NCI-H187 (cell line): ENCODE measurements at regions not wholly inside any gene's neighbourhood (a gene's known extent, or its start where the extent isn't known, plus 50 kb on each side); places are given as distances from the start of the nearest gene placed in this dataset.
"Not testable (repeated sequence)": the region's sequence is repeated elsewhere in the genome, so short reads cannot be mapped to it uniquely, and the experiment has no call there.

Experiments
- DNase-seq, 2 experiments: peaks; one replicate each; lab custom pipeline; 2025; lab: John Stamatoyannopoulos, UW

DNA sequence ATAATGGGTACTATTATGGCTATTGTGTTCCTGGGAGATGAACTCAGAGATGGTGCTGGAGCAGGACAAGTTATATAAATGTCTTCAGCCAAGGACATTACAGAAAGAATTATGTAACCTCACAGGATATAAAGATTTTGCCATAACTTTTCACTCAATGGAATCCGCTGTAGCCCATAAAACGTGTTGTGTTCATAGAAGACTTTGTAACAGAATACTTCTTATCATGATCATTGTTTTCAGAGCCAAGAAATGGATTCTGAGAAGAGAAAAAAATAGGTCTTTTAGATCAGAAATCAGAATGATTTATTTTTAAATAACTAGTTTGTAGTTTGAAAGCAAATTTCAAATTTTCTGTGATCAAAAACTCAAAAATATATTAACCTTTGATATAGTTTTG, 441.0 kb upstream of the TENM3 start:
- DNase-seq: no peak

DNA sequence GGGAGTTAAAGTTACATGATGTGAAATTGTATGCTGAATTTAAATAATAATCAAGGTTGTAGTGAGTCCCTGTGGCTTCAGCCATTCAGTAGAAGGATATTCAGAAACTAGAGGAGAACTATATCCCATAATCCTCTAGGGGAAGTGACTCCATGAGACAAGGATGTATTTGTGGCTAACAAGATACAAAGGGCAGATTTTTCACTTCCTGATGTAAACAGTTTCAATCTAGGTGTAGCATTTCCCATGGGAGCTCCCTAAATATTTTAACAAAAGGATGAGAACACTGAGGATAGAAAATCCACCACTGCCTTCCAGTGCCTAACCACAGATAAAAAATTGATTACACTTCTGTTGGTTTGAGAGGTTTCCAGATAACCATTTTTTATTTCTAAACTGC, 435.4 kb upstream of the TENM3 start:
- DNase-seq: no peak

DNA sequence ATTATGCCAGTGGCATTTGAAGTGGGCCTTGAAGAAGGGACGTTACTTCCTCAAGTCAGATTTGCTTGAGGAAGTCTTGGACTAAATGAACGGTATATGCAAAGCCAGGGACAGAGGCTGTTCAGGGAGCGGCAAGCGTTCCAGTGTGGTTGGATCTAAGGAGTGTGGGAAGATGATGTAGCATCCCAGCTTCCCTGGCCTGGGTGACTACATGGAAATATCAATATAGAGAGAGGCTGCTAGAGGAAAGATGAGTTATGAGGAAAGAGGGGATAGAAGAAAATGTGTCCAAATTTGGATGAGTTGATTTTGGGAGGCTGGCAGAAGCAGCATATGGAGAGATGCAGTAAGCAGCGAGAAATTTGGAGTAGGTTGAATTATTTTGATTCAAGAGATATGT, 432.5 kb upstream of the TENM3 start:
- DNase-seq: no peak

DNA sequence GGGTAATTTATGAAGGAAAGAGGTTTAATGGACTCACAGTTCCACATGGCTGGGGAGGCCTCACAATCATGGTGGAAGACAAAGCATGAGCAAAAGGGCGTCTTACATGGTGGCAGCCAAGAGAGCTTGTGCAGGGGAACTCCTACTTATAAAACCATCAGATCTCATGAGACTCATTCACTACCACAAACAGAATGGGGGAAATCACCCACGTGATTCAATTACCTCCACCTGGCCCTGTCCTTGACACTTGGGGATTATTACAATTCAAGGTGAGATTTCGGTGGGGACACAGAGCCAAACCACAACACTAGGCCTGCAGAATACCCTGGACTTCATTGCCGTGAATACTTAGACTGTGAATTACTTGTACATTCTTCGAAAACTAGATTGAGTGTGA, 431.7 kb upstream of the TENM3 start:
- DNase-seq: not testable (repeated sequence)

DNA sequence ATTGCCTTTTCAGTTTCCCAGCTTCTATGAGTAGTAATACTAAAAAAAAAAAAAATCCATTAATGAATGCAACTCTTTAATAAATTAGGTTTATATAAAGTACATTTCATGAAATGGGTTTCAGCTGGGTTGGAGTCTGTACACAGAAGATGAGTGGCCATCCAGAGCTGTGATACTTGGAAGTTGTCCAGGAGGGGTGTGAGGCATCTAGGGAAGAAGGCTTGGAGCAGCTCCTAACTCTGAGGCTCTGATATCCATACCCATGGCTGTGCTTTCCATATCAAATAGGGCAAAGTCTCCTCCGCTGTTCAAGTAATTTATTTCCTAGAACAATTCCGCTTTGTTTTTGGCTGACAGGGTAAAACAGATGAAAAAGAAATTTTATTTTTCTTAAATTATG, 423.3 kb upstream of the TENM3 start:
- DNase-seq: no peak

DNA sequence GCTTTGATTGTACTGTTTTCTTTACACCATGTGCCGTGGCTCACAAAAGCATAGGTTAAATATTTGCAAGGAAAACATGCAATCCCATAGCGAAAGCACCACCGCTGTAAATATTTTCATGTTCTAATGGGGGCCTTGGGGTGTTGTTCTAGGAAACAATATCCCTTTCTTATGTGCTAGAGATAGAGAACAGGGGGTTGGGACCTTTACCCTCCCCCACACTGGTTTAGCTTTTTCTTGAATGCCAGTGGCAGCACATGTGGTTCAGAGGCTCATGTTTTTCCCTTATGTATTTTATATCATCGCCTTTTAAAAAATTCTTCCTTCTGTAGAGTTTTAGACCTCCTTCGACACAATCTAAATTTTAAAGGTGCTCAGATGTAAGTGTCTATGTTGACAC, 422.6 kb upstream of the TENM3 start:
- no peak for DNase-seq

DNA sequence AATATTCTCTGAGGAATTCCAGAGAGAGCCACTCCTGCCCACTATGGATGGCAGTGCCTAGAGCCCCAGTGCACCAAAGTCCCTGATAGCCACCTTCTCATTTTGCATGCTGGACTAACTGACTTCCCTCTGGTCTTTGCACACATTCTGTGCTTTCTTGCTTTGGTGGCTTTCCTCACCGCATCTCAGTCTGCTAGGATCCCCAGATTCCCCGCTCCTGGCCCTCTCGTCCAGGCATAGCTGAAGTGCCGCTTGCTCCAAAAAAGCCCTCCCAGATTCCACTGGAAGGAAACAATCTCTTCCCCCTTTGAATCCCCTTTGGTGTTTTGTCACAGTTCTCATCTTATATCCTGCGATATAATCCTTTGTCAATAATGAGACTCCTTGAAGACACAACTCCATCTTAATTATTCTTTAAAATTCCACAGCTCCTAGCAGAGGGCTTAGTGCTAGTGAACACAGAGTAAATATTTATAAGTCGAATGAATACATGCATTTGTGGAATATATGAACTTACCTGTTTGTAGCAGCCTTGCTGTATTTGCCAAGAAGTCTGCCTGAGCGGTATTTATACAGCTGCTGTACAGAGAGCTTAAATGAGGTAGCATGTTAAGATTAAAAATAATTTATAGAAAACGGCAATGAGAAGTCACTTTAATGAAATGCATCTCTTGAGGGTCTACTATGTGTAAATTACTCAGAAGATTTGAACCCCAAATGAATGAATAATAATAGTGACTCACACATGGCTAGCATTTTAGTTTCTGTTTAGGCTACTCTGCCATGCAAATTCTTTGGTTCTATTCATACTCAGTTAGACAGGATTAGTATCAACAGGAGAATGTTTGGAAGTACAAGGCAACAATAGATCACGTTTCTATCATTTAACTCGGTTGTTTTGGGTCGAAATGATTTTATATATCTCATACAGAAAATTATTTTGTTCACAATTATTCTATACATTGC, 421.9 kb upstream of the TENM3 start:
- peak in 1 of 2 experiments; percentile 7 for DNase-seq

DNA sequence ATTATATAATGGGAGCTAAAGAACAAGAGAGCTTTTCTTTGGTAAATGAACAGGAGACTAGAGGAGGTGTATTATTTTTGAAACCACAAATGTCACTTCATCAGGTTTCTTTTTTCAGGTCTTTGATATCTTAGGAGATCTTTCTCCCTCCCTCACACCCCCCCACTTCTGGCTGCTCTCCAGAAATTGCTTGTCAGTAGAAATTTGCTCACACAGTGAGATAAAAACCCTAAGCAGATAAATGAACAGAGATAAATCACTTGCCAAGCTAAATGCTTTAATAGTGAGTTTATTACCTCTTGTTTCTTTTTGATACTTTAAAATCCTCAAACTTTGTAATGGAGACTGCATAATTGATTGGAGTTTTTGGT, 421.2 kb upstream of the TENM3 start:
- DNase-seq: peak in 1 of 2 experiments; percentile 6

DNA sequence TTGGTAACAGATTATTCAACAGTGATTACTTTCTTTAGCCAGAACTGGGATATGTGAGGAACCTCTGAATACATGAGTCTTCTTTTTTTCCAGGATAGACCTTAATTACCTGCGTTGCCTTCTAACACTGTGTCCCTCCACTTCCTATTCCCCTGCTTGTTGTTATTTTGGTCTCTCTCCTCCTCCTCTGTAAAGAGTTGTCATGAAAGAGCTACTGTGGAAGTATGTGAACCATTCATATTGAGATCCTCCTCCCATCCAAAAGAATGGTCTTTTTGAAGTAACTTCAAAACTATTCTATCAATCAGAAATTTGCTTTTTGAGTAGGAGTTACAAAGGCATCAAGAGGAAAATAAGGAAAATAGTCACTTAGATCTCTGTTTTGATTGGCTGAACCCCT, 420.0 kb upstream of the TENM3 start:
- no peak for DNase-seq

DNA sequence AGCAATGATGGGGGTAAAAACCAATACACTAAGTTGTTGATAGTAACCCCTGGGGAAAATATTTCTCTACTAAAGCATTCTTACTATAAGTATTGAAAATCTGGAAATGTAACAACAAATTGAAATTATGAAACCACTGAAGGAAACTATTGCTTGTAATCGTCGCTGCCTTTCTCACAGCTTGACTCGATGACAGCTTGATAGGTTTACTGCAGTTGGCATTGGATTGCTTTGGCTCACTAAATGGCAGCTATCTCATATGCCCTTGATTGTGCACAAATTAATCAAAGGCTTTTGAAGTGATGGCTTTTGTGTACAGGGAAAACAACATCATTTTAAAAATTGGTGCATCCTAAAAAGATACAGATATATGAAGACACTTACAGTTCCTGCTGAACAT, 419.6 kb upstream of the TENM3 start:
- DNase-seq: no peak

DNA sequence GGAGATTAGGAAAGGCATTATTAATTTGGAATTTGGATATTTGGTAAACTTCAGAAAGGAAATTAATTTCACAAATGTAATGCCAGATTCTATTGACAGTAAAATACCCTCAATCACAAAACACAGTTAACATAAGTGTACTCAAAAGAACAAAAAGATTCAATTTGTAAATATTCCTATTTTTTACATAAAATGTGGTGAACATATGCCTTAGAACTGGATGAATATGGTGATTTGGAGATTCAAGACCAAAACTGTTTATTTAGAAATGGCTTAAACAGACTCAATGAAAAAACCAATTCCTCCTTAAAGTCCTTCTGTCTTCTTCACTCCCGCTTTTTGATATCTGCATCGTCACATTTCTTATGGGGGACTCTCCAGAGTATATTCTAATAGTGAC, 417.6 kb upstream of the TENM3 start:
- no peak for DNase-seq

DNA sequence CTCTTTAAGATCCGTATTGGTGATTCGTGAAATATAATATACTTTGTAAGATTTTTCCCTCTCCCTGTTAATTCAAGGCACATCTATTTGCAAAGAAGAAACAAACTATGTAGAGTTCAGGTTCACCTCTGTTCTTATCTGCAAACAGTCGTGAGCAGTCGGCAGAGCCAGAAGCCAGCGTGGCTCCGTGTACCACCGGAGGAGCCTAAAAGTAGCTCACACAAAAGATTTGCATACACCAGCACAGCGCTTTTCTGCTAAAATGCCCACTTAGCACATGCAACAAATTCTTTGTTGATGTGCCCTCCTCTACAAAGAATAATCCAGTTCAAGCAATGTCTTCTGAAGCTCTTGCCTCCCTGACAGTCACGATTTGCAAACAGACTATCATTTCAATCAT, 416.0 kb upstream of the TENM3 start:
- no peak for DNase-seq

DNA sequence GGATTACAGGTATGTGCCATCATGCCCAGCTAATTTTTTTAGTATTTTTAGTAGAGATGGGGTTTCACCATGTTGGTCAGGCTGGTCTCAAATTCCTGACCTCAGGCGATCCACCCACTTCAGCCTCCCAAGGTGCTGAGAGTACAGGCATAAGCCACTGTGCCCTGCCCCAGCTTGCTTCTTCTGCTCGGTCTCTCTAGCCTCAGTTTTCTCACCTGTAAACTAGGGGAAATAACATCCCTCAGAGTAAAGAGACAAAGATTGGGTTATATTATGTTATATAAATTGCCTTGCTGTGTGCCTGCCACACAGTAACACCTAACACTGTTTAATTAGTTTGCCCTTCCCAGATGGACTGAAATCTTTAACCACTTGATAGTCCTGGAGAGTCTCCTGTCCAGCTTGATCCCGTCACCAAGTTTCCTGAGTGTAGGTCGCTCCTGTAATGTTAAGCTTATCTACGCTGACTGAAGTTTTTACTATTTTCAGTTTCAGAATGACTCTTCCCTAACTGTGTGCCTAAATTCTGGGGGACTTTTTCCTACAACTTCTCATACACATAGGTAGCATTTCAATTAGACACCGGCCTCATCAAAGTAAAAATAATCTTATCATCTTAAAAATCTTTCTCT, 412.7 kb upstream of the TENM3 start:
- no peak for DNase-seq

DNA sequence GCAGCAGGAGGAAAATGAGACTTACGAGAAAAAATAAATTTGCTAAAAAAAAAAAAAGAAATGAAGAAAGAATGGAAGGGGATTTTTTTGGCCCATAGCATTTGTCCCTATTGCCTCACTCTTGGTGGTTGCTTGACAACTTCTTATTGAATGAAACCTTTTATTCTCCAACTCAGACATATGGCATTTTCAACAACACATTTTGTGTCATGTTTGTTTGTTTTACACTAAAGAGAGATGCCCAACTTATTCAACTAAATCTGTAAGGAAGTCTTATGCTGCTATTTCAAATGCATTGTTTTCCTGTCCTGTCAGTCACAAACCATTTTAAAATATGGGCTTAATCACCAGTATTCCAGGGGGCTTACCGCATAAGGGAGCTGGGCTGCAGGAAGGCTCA, 409.1 kb upstream of the TENM3 start:
- no peak for DNase-seq

DNA sequence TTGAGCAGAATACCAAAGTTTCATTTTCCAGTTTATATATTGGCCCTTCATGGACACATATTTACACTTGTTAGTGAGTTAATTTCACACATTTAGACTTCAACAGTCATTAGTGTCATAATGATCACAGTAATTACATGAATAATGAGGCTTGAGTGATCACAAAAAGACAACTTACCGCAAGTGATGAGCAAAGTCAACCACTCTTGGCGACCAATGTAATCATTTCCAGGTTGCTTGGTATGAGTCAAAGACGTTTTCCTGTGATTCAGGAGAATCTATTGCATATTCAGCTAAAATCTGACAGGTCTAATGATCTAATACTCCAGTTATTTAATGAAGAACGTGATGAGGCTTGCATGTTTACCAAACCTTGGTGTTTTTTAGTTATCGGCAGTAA, 407.9 kb upstream of the TENM3 start:
- DNase-seq: no peak

DNA sequence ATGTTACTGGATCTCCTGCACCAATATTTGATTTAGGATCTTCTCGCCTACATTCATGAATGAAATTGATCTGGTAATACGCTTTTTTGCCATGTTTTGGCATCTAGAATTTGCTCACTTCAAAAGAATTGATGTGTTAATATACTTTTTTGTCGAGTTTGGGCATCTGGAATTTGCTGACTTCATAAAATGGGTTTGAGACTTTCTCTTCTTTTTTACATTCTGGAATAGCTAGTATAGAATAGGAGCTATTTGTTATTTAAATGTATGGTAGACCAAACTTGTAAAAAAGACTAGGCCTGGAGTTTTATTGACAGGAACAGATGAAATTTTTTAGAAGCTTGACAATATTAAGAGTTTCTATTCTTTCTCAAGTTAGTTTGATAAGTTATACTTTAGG, 404.9 kb upstream of the TENM3 start:
- DNase-seq: no peak

DNA sequence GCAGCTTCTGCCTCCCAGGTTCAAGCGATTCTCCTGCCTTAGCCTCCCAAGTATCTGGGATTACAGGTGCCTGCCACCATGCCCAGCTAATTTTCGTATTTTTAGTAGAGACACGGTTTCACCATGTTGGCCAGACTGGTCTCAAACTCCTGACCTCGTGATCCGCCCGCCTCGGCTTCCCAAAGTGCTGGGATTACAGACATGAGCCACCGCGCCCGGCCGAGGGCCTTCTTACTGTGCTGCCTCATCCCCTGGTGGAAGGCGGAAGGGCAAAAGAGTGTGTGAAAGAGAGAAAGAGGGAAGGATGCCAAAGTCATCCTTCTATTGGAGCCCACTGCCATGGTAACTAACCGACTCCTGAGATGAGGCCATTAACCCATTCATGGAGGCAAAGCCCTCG, 399.4 kb upstream of the TENM3 start:
- DNase-seq: not testable (repeated sequence)

DNA sequence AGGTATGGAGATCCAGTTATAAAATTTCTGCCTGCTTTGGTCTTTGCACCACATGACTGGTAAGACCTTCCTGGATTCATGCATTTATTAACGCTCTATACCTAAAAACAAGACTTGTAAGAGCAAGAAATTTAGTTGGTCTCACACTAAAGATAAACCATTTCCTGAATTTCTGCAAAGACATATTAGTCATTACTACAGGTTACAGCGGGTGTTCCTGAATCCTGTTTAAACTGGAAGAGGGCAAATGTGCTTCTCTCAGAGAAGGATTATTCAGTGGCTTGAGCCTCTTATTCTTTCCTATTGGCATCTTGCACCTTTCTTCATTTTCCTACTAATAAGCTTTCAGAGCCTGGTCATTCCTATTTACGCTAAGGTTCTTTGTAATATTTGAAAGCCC, 397.6 kb upstream of the TENM3 start:
- DNase-seq: no peak

DNA sequence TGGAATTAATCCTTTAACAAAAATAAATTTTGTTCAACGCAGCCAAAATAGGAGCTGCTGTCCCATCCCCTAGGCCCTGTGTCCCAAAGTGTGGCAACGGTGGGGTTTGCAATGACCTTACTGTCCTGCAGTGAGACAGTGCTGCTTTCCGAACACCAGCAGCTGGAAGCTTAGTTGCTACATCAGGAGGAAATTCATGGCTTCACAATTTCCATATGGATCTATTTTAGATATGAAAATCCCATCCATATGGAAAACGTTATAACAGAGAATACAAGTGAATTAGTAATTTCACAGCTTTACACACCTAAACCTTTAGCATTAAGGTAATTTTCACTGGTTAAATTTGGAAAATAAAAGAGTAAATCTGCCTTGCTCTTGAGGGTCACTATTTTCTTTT, 396.3 kb upstream of the TENM3 start:
- no peak for DNase-seq

DNA sequence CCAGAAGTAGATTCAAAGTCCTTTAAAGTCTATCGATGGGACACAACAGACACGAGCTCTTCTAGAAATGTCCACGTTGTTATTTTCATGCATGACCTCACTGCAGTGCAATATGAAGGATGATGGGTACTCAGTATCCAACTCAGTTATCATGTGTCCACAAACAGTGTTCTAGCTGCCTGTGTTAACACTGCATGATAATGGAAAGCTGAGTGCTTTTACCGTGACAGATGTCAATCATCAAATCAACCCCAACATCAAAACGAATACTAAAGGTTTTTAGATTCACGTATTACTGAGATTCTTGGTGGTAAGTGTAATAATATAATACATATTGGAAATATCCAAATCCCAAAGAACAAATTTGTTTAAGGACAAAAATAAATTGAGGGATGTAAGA, 394.8 kb upstream of the TENM3 start:
- no peak for DNase-seq

DNA sequence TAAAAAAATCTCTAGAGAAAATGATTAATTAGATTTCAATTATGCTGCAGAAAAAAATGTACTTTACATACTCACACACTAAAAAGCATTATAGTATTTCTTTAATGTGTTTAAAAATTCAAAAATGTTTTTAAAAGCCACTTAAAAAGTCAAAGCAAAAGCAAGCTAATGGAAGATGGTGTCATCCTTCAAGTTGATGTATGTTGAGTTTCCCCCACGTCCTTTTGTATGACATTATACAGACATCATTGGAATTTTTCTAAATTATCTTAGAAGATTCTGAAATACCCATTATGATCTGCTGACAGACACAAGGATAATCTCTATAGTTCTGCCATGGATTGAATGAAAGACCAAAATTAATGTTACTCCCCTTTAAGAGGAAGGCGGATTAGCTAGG, 393.7 kb upstream of the TENM3 start:
- DNase-seq: no peak

DNA sequence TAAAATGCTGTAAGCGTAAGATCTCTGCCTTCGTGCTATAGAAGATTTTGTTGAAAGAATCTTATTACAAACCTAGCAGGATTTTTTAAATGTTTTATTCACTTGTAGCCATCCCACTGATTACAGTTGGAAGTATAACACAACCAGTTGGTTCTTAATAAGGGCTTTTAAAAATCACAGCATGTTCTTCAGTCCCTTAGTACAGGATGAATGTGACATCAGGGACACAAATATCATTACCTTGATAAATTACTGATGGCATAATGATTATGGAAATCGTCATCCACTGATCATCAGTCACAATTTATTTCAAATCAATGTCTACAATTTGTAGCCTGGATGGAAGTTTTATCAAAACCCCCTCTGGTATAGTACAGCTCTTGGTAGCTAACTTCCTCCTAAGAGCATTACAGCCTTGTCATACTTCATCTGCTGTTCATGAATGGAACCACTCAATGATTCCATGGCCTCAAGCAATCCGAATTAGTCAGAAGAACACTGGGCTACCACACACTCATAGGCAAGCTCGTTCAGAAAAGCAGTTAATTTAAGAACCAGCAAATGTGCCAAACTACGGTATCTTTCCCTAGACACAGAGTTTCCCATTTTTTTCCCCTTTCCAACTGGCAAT, 389.2 kb upstream of the TENM3 start:
- no peak for DNase-seq

DNA sequence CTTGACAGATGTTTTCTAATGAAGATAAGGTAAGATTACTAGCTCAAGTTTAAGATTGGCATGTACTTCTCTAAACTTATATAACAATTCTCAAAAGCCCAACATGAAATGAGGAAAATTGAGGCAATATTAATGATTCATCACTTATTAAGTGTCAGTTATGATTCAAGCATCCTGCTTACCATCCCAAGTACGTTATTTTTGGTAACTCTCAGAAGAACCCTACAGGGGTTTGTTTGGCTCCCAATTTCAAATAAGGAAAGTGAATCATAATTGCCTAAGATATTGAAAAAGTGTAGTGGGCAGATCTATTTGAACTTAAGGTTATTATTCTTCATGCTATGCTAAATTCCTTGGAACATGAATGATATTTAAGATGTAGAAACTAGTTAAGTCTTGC, 387.9 kb upstream of the TENM3 start:
- DNase-seq: no peak
